T47D (cell line): ENCODE measurements at regions not wholly inside any gene's neighbourhood (a gene's known extent, or its start where the extent isn't known, plus 50 kb on each side); places are given as distances from the start of the nearest gene placed in this dataset.
"Not testable (repeated sequence)": the region's sequence is repeated elsewhere in the genome, so short reads cannot be mapped to it uniquely, and the experiment has no call there.

Experiments used
- DNase-seq, 2 experiments: peaks; one replicate each; pipeline versions ENCODE4 v3.0.0 to v3.0.0-alpha.2; 2011 to 2012; ENCODE audit warnings: low read depth in 1 of 2, low spot score in 1 of 2
- JUND ChIP-seq: IDR thresholded peaks from 2 replicates; pipeline ENCODE4 v1.6.1; 2012; ENCODE audit warnings: low read depth
- in situ Hi-C: cut with HindIII; loops from 2 replicates; pipeline ENCODE4 v1.10.0; 2016; ENCODE audit warnings: low sequenced_read_pairs, low pct_unique_long_range_greater_than_20kb

- DNase-seq = no peak
- in situ Hi-C loops = no loop called here
Observed at GRCh38 chr12:37666069-37666781, 650.3 kb upstream of the ALG10B start.

GRCh38 chr12:37668557-37668956 is 648.0 kb upstream of the ALG10B start:
- in situ Hi-C loops = not testable (repeated sequence)
- DNase-seq = peak in 1 of 2 experiments; percentile 28

More at GRCh38 chr12:37666069-37666781, 650.3 kb upstream of the ALG10B start:
- TF ChIP-seq JUND = no peak

- TF ChIP-seq JUND = no peak
- in situ Hi-C loops = no loop called here
Observed at GRCh38 chr12:37672655-37673260, 643.8 kb upstream of the ALG10B start.

GRCh38 chr12:37720846-37721245 is 595.7 kb upstream of the ALG10B start:
- TF ChIP-seq JUND = no peak
- DNase-seq = no peak
- in situ Hi-C loops = no loop called here

More at GRCh38 chr12:37672655-37673260, 643.8 kb upstream of the ALG10B start:
- peak in 1 of 2 experiments; percentile 33 for DNase-seq

GRCh38 chr12:37733856-37734255 is 582.7 kb upstream of the ALG10B start:
- DNase-seq = no peak

More at GRCh38 chr12:37733856-37734255, 582.7 kb upstream of the ALG10B start:
- in situ Hi-C loops = no loop called here
- no peak for TF ChIP-seq JUND
